Activated CD4-positive, alpha-beta T cell treated with anti-CD3 and anti-CD28 coated beads for 48 hours (primary cell): ENCODE measurements at regions not wholly inside any gene's neighbourhood (a gene's known extent, or its start where the extent isn't known, plus 50 kb on each side); places are given as distances from the start of the nearest gene placed in this dataset.
"Not testable (repeated sequence)": the region's sequence is repeated elsewhere in the genome, so short reads cannot be mapped to it uniquely, and the experiment has no call there.

Experiments used
- DNase-seq: peaks from one replicate; pipeline ENCODE4 v3.0.0-alpha.2; 2020

- no peak for DNase-seq
These were observed 180.0 kb downstream of the SOX4 start for GRCh38 chr6:21773576-21773968.

GRCh38 chr6:21777846-21778245 lies 184.3 kb downstream of the SOX4 start:
- no peak for DNase-seq

GRCh38 chr6:21780141-21780540 lies 186.6 kb downstream of the SOX4 start:
- DNase-seq: no peak

GRCh38 chr6:21780679-21781078 lies 187.1 kb downstream of the SOX4 start:
- no peak for DNase-seq

GRCh38 chr6:21781128-21781527 lies 187.6 kb downstream of the SOX4 start:
- no peak for DNase-seq

- no peak for DNase-seq
These were observed 191.6 kb downstream of the SOX4 start for GRCh38 chr6:21785164-21785563.

- no peak for DNase-seq
These were observed 197.5 kb downstream of the SOX4 start for GRCh38 chr6:21791056-21791455.

- no peak for DNase-seq
These were observed 198.0 kb downstream of the SOX4 start for GRCh38 chr6:21791581-21791980.

- no peak for DNase-seq
These were observed 198.6 kb downstream of the SOX4 start for GRCh38 chr6:21792177-21792576.

GRCh38 chr6:21796979-21797378 lies 203.4 kb downstream of the SOX4 start:
- not testable (repeated sequence) for DNase-seq

GRCh38 chr6:21798468-21798867 lies 204.9 kb downstream of the SOX4 start:
- DNase-seq: no peak

GRCh38 chr6:21800330-21800729 lies 206.8 kb downstream of the SOX4 start:
- DNase-seq: no peak

- no peak for DNase-seq
These were observed 207.4 kb downstream of the SOX4 start for GRCh38 chr6:21800948-21801438.

- DNase-seq: no peak
These were observed 208.1 kb downstream of the SOX4 start for GRCh38 chr6:21801446-21802174.

GRCh38 chr6:21802175-21802822 lies 208.7 kb downstream of the SOX4 start:
- no peak for DNase-seq

- DNase-seq: no peak
These were observed 211.5 kb downstream of the SOX4 start for GRCh38 chr6:21804941-21805610.

GRCh38 chr6:21807299-21808044 lies 213.9 kb downstream of the SOX4 start:
- DNase-seq: no peak

GRCh38 chr6:21808045-21808470 lies 214.5 kb downstream of the SOX4 start:
- no peak for DNase-seq

GRCh38 chr6:21808551-21809242 lies 215.1 kb downstream of the SOX4 start:
- no peak for DNase-seq

- no peak for DNase-seq
These were observed 217.9 kb downstream of the SOX4 start for GRCh38 chr6:21811484-21811883.

GRCh38 chr6:21816231-21816630 lies 222.7 kb downstream of the SOX4 start:
- no peak for DNase-seq

- no peak for DNase-seq
These were observed 226.9 kb downstream of the SOX4 start for GRCh38 chr6:21820442-21820841.

- DNase-seq: no peak
These were observed 229.8 kb downstream of the SOX4 start for GRCh38 chr6:21823371-21823770.
